Suppressor macrophage treated with lipopolysaccharide for 4 hours (primary cell): ENCODE measurements at regions not wholly inside any gene's neighbourhood (a gene's known extent, or its start where the extent isn't known, plus 50 kb on each side); places are given as distances from the start of the nearest gene placed in this dataset.
A peak's percentile ranks its signal among the peaks of the same experiment; 100 is the strongest.

ENCODE experiments used
- DNase-seq: peaks from one replicate; pipeline ENCODE4 v3.0.0-alpha.2; 2020

DNA sequence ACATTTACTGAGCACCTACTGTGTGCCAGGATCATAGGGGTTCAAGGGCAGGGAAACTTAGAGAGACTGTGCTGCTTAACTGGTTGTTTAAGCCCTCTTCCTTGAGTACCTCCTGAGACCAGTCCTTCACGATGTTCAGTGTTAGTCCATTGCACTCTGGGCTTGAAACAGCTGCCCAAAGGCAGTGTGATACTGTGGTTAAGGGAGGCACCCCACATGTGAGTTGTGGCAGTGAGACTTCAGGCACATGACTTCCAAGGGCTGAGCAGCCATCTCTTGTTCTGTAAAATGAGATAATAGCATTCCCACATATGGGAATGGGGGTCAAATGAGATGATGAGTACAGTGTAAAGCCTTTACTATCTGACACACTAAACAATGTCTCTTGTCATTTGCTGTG is 75.1 kb downstream of the LINGO1 start:
- DNase-seq: no peak

GRCh38 chr15:77557144-77557543 is 75.6 kb downstream of the LINGO1 start:
- no peak for DNase-seq

DNA sequence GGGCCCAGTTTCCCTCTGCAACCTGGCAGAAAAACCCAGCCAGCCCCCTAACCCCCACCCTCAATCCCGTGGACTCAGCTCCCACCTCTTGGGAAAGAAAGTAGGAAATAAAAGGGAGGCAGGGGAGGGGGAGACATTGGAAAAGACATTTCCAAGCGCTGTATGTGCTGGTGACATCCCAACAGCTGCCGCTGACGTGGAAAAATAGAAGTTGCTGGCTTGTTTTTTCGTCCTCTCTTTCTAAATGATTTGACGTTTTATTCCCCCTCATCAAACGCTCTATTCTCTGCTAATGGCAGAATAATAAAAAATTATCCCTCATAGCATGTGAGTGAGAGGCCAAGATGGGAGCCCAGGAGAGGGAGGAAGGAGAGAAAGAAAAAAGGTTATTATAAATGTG is 76.1 kb downstream of the LINGO1 start:
- no peak for DNase-seq

DNA sequence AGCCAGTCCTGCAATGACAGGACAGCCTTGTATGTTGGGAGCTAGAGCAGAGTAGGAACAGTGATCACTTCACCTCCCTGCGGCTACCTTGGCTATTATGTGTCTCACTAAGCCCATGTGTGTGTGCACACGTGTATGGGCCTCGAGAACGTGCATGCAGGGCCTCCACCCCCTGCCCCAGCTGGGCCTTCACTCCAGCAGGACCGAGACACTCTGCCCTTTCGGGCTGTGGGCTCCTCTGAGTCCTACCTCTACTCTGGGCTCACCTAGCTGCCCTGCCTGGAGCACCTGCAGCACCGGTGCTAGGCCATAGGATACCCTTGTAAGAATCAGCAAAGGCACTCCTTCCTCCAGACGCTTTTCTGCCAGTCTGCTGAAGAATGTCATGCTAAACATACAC is 77.5 kb downstream of the LINGO1 start:
- DNase-seq: no peak

DNA sequence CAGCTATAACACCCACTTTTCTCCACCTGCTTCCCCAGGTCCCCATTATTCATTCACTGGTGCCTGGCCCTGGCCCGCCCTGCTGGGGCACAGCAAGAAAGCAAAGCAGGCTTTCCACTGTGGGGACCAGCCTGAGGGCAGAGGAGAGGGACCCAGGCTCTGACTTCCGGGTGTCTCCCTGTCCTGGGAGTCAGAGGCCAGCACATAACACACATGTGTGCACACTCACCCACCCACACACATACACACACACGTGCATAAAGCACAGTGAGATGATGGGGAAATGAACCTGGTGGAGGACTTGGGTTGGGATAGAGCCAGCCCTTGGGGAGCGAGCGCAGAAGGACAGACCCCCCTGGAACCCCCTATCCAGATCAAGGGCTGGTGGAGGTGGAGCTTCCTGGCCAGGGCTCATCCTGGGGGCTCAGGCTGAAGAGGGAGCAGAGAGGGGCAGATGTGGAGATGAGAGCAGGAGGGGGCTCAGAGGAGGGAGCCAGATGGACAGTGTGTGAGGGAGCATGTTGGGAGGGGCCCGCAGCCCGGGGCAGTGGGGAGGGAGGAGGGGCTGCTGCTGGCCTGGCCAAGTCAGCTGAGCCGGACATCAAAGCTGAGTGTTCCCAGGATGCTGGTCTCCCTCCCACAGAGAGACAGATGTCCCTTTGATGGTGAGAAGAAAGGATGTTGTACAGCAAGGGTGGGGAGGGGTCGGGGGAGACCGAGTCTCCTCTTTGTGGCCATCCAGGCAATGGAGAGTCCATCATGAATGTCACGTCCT is 78.2 kb downstream of the LINGO1 start:
- DNase-seq: no peak

GRCh38 chr15:77553695-77554094 is 79.0 kb downstream of the LINGO1 start:
- no peak for DNase-seq

- no peak for DNase-seq
Measured at GRCh38 chr15:77553257-77553656, 79.5 kb downstream of the LINGO1 start.

DNA sequence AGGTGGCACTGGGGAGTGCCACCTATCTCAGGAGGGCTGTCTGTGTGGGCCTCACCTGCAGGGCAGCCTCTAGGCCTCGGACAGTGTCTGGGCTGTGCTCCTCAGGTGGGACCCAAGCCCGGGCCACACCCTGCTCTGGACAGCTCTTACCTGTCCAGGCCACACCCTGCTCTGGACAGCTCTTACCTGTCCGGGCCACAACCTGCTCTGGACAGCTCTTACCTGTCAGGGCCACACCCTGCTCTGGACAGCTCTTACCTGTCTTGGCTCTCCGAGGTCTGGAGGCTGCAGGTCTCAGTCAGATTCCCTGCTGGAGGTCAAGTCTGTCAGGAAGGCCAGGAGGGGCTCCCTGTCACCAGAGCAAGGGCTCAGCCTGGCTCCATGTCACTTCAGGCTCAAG is 80.6 kb downstream of the LINGO1 start:
- DNase-seq: no peak

- no peak for DNase-seq
Measured at GRCh38 chr15:77550301-77551251, 82.1 kb downstream of the LINGO1 start.

DNA sequence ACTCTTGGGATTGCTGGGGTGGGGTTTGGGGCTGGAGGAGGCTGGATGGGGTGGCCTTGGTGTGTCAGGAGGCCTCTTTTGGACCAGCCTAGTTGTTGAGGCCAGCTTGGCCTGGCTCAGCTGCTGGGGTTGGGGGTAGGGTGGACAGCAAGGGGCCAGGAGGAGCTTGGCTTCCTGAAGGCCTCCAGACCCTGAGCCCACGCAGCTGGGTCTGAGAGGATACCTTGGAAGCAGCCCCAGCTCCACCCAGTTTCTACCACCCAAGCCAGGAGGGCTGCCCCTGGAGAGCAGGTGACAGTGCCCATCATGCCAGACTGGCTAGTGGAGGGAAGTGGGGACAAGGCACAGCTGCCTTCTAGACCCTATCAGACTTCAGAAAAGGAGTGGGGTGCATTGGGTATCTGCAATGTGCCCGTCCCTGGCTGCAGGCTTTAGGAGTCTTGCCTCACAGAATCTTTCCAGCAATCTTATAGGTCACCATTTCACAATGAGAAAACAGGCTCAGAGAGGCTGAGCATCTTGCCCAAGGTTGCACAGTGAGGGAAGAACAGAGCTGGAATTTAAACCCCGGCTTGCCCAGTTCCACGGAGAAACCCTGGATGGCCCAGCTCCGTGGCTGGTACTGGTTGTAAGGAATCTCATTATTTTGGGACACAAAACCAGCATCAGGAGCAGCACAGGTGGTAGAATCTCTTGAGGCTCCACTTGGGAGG is 83.0 kb downstream of the LINGO1 start:
- no peak for DNase-seq

- DNase-seq: peak; percentile 13
Measured at GRCh38 chr15:77548589-77549557, 83.8 kb downstream of the LINGO1 start.

DNA sequence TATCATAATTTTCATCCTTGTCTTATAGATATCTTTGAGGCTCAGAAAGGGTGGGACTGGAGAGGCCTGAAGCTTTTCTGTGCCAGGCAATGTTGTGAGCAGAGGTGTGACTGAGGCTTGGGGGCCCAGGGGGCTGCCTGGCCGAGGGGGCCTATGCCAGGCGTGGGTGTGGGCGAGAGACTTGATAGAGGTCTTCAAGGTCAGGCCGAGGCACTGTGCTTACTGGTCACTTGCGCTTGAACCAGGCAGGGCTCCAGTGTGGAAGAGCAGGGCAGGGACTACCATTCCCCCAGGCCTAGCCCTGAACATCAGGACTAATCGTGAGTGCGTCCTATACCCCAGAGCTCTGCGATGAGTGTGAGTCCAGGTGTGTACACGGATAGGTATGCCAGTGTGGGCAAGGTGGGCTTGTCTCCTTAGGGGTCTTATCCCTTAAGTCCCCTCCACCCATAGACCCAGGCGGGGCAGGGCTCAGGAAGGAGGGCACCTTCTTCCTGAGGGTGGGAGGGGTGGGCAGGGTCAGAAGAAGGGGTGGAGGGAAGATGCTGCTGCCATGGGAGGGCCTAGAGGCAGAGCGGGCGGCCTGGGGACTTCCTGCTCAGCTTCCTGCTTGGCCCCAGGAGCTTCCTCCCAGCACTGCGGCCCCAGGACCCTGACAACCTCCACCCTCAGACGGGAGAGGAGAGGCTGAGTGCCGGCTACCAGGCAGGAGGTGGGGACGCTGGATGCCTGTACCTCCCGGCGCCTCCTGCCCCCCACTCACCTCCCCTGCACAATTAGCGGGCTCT is 84.7 kb downstream of the LINGO1 start:
- no peak for DNase-seq

DNA sequence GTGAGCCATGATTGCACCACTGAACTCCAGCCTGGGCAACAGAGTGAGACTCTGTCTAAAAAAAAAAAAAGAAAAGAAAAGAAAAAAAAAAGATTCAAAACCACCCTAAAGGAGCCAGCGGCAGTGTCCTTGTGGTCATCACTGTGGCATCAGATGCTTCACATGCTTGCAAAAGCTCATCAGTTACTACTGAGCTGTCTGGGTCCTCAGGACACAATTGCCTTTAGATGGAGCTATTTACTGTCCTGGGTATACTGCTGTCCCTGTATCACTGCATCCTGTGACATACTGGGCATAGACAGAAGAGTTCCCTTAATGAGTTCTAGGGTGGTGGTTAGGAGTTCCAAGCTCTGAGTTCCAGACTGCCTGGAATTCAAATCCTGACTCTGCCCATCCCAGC is 85.8 kb downstream of the LINGO1 start:
- no peak for DNase-seq

GRCh38 chr15:77546050-77546501 is 86.6 kb downstream of the LINGO1 start:
- DNase-seq: peak; percentile 37

- DNase-seq: no peak
Measured at GRCh38 chr15:77545058-77545457, 87.7 kb downstream of the LINGO1 start.

GRCh38 chr15:77544162-77544561 is 88.5 kb downstream of the LINGO1 start:
- DNase-seq: no peak

DNA sequence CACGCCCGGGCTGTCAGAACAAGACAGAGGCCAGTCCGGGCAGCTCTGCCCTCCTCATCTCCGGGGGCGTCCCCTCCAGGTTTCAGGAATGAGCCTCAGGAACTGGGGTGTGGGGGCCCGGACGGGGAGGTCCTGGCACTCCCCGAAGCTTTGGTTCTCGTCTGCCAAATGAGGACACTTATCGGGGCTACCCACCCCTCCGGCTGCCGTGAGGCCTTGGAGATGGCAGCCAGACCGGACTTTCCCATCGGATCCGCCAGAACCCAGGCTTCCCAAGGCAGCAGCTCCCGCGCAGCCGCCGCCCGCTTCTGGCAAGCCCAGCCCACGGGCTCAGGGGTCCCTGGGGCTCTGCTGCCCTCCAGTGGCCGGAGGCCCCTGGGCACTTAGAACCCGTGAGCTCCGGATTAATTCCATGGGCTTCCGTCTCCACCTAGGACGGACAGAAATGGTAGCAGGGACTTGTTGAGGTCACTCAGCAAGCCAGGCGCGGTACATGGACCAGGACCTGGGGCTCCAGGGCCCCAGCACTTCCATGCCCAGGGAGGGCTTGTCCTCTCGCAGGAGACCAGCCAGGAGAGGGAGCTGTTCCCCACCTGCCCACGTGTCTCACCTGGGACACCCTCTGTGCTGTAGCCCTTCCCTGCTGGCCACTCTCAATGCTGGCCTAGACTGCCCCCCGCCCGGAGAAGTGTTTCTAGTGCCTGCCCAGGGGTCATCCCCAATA is 89.4 kb downstream of the LINGO1 start:
- DNase-seq: peak; percentile 92

DNA sequence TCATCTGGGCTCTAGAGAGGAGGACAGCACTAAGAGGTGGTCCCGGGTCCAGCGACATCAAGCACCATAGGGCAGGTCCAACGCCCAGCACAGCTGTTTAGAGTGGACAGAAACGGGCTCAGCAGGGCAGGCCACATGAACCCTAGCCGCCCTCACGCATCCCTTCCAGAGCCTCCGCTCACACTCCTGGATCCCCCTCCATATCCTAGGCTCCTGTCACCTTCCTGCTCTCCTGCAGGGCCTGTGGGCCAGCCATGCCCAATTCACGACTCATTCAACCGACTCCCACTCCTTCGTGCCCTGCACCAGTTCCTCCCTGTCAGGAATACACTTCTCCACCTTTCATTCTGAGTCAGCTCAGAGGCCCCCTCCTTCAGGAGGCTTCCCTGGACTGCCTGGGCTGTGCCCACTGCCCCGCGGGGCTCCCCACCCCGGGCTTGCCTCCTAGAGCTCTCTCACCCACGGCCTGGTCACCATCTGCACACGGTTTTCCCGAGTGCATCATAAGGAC is 90.2 kb downstream of the LINGO1 start:
- DNase-seq: peak; percentile 24

DNA sequence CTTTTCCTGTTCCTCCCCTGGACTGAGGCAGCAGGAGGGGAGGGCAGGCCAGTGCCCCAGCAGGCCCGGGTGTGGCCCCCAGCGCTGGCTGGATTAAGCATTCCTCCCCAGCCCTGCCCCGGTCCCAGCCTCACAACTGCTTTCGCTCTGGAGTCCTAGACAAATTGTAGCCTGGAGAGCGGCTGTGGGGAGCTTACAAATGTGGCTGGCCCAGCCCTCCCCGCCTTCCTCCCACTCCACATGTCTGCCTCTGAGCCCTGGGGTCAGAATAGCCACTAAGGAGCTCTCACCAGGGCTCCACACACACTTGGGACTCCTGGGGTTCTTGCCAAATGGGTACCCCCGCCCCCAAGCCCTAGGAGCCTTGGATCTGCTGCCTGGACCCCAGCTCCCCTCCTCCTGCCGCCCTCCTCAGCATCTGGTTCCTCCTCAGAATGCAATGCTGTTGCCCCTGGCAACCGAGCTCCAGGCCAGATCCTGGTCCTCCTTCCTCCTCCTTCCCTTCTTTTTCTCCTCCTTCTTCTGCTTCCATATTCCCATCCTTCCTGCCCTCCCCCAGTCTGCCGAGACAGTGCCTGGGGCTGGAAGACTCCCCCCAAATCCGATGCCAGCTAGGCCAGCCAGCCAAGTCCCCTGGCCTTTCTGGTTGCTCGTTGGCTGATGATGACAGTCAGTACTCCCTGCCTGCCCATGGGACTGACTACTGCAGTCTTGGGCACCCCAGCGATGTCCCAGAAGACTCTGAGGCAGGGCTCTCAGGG is 91.1 kb downstream of the LINGO1 start:
- no peak for DNase-seq
